ENCODE measurements at regions not wholly inside any gene's neighbourhood (a gene's known extent, or its start where the extent isn't known, plus 50 kb on each side); places are given as distances from the start of the nearest gene placed in this dataset.

DNA sequence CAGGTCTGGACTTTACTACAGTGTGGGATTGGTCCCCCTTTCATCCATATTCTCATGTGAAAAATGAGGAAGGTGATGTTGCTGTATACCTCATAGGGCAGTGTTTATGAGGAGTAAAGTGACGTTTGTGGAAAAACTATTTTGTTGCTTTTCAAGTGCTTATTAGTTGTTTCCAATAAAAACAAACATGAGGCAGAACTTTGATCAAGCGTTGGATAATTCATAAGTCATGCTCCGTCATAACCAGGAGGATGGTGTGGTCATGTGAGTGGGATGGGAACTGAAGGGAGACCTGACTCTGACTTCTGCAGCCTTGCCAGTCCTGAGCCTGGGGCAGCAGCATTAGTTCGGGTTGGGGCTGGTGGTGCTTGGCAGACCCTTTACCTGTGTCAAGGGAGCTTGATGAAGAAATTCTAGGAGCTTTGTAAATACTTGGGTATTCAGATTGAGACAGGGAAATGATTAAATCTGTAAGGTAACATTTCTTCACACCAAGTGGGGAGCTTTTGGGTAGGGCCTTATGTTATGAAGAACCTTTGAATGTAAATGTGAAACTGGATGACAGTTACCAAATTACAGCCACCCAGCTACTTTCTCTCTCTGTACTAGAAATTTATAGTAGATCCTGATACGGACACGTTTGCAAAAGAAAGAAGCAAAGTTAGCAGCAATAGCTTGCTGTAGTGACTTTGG is 462.4 kb upstream of the RGS6 start:
- 79 to 89% methylated on average over 5 to 6 of the region's 6 CpGs for WGBS, 2 donors (ENCODE audit: low coverage in 1 of 2)
- TF ChIP-seq POLR2AphosphoS5 (IDR thresholded peaks at IDR 0.05) (no peak), POLR2A (IDR thresholded peaks at IDR 0.05) (no peak), EP300 (IDR thresholded peaks at IDR 0.05) (no peak), CTCF (IDR thresholded peaks at IDR 0.05) (no peak)
- Histone ChIP-seq H3K27ac (no peak overlapping the region), H3K9me3 (no peaks in the 10 kb centered on the region), H3K27me3 (no peaks in the 10 kb centered on the region), H3K4me1 (peaks cover 0 to 32% (median 0%) of the 10 kb centered on the region in 3 donors), H3K36me3 (no peaks in the 10 kb centered on the region), H3K4me3 (no peak overlapping the region)
- ATAC-seq, result no peak

DNA sequence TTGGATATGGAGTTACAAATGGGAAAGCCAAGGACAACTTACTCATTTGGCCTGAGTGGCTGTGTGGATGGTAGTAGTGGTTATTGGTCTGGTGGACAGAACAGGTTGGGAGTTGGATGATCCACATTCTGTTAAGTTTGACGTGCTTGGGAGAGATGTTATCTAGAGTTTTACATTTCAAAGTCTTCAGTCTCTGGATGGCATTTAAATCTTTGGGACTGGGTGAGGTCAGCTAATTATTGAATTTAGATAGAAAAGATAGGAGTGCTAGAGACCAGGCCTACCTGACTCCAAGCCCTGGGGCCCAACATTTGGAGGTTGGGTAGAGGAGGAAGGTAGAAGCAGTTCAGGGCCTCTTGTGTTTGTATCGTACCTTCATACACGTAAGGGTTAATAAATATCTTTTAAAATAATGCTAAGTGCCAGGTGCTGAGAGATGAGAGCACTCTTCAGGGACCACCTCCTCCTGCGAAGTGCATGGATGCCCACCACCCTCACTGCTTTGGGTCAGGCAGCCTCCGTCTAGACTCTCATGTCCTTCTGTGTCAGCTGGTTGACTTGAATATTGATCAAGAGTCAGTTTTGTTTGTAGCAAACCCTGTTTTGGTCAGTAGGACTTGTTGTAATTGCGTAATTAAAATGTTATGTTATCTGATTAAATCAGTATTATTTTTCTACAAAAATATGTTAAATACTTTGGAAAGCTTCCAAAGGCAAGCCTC is 460.4 kb upstream of the RGS6 start:
- Histone ChIP-seq H3K27me3 (no peaks in the 10 kb centered on the region), H3K9me3 (no peaks in the 10 kb centered on the region), H3K27ac (no peak overlapping the region), H3K4me3 (no peak overlapping the region), H3K4me1 (peaks cover 0 to 36% (median 0%) of the 10 kb centered on the region in 3 donors), H3K36me3 (no peaks in the 10 kb centered on the region)
- TF ChIP-seq CTCF (IDR thresholded peaks at IDR 0.05) (no peak), POLR2A (IDR thresholded peaks at IDR 0.05) (no peak), POLR2AphosphoS5 (IDR thresholded peaks at IDR 0.05) (no peak), EP300 (IDR thresholded peaks at IDR 0.05) (no peak)
- WGBS, 2 donors (ENCODE audit: low coverage in 1 of 2), result 94% methylated on average over 6 of the region's 6 CpGs
- no peak for ATAC-seq

GRCh38 chr14:71472356-71473340 is 459.6 kb upstream of the RGS6 start:
- WGBS, 2 donors (ENCODE audit: low coverage in 1 of 2), result 94 to 95% methylated on average over 4 of the region's 4 CpGs
- Histone ChIP-seq H3K27me3 (no peaks in the 10 kb centered on the region), H3K27ac (no peak overlapping the region), H3K9me3 (no peaks in the 10 kb centered on the region), H3K36me3 (no peaks in the 10 kb centered on the region), H3K4me3 (no peak overlapping the region), H3K4me1 (peaks cover 0 to 29% (median 0%) of the 10 kb centered on the region in 3 donors)
- TF ChIP-seq EP300 (IDR thresholded peaks at IDR 0.05) (no peak), CTCF (IDR thresholded peaks at IDR 0.05) (no peak), POLR2AphosphoS5 (IDR thresholded peaks at IDR 0.05) (no peak), POLR2A (IDR thresholded peaks at IDR 0.05) (no peak)
- no peak for ATAC-seq

DNA sequence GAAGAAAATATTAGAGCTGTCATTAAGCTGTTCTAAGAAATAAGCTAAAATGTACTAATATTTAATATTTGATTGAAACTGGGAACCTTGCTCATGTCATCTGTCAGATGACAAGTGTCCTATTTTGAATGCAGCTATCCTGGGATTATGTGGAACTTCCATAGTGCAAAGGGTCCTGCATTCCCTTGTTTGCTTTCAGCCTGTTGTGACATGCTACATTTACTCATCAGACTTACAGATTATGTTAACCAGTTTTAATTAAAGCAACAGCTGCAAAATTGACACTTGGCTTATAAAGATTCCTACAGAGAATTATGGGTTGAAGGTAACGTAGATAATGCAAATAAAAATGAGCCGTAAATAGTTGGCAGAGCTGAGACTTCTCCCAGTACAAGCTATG is 458.4 kb upstream of the RGS6 start:
- no peak overlapping the region for H3K27ac ChIP-seq
- H3K36me3 ChIP-seq, result no peaks in the 10 kb centered on the region
- H3K27me3 ChIP-seq, result no peaks in the 10 kb centered on the region
- WGBS, 2 donors (ENCODE audit: low coverage in 1 of 2), result 93 to 100% methylated on average over 1 to 2 of the region's 2 CpGs
- H3K4me1 ChIP-seq, result peaks cover 0 to 34% (median 0%) of the 10 kb centered on the region in 3 donors
- no peak overlapping the region for H3K4me3 ChIP-seq
- no peak for ATAC-seq
- TF ChIP-seq EP300 (IDR thresholded peaks at IDR 0.05) (no peak), POLR2AphosphoS5 (IDR thresholded peaks at IDR 0.05) (no peak), POLR2A (IDR thresholded peaks at IDR 0.05) (no peak), CTCF (IDR thresholded peaks at IDR 0.05) (no peak)
- no peaks in the 10 kb centered on the region for H3K9me3 ChIP-seq
